ENCODE measurements at regions not wholly inside any gene's neighbourhood (a gene's known extent, or its start where the extent isn't known, plus 50 kb on each side); places are given as distances from the start of the nearest gene placed in this dataset.

DNA sequence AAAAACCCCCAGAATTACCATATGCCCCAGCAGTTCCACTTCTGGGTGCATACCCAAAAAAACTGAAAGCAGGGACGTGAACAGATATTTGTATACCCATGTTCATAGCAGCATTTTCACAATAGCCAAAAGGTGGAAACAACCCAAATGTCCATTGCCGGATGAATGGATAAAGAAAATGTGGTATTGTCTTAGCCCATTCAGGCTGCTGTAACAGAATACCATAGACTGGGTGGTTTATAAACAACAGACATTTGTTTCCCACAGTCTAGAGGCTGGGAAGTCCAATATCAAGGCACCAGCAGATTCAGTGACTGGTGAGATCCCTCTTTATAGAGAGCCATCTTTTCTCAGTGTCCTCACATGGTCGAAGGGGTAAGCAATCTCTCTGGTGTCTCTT, 182.1 kb upstream of the ANKRD28 start:
- TF ChIP-seq, protein P1, sequence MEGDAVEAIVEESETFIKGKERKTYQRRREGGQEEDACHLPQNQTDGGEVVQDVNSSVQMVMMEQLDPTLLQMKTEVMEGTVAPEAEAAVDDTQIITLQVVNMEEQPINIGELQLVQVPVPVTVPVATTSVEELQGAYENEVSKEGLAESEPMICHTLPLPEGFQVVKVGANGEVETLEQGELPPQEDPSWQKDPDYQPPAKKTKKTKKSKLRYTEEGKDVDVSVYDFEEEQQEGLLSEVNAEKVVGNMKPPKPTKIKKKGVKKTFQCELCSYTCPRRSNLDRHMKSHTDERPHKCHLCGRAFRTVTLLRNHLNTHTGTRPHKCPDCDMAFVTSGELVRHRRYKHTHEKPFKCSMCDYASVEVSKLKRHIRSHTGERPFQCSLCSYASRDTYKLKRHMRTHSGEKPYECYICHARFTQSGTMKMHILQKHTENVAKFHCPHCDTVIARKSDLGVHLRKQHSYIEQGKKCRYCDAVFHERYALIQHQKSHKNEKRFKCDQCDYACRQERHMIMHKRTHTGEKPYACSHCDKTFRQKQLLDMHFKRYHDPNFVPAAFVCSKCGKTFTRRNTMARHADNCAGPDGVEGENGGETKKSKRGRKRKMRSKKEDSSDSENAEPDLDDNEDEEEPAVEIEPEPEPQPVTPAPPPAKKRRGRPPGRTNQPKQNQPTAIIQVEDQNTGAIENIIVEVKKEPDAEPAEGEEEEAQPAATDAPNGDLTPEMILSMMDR (IDR thresholded peaks at IDR 0.05), result no peak
- TF ChIP-seq POLR2A (IDR thresholded peaks at IDR 0.05), result no peak
- no peak for TF ChIP-seq EP300 (IDR thresholded peaks at IDR 0.05)
